Adrenal gland (tissue), 5 donors: ENCODE measurements at regions not wholly inside any gene's neighbourhood (a gene's known extent, or its start where the extent isn't known, plus 50 kb on each side); places are given as distances from the start of the nearest gene placed in this dataset.

Source experiments
- POLR2A ChIP-seq, 2 donors: fragments of 450-650 bp; IDR thresholded peaks; one replicate each; pipeline ENCODE4 v1.6.1; 2017; ENCODE audit warnings: antibody characterized with exemption in 2 of 2, mild to moderate bottlenecking in 2 of 2, moderate library complexity in 1 of 2
- TF ChIP-seq, protein P1 (sequence below), 6 experiments: fragments of 450-650 bp in 4 of 6; fragments of 200-600 bp in 2 of 6; sonication (generic) in 1 of 6; IDR thresholded peaks; 1 replicate in 5 of 6; 2 replicates in 1 of 6; pipeline versions ENCODE4 v1.5.1 to v1.8.0; 2016 to 2021; ENCODE audit warnings: antibody characterized with exemption in 6 of 6, mild to moderate bottlenecking in 2 of 6, moderate library complexity in 1 of 6
- donor health status: DM: no; HTN: no; CAD: no.

DNA sequence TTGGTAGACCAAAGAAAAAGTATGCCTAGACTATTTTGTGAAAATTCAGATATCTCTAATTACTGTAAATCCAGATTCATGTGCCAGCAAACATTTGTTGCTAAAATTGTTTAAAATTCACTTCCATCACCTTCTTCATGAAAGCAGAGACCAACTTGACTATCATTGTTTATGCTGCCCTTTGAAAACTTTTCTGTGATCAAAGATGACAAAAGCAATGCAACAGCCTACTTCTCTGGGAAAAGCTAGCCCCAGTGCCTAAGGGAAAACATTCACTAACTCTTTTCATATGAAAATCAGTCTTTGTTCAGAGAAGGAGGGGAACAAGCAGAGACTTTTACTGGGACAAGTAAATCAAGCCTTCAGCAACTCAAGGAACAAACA, 178.0 kb upstream of the P2RY1 start:
- TF ChIP-seq, protein P1, sequence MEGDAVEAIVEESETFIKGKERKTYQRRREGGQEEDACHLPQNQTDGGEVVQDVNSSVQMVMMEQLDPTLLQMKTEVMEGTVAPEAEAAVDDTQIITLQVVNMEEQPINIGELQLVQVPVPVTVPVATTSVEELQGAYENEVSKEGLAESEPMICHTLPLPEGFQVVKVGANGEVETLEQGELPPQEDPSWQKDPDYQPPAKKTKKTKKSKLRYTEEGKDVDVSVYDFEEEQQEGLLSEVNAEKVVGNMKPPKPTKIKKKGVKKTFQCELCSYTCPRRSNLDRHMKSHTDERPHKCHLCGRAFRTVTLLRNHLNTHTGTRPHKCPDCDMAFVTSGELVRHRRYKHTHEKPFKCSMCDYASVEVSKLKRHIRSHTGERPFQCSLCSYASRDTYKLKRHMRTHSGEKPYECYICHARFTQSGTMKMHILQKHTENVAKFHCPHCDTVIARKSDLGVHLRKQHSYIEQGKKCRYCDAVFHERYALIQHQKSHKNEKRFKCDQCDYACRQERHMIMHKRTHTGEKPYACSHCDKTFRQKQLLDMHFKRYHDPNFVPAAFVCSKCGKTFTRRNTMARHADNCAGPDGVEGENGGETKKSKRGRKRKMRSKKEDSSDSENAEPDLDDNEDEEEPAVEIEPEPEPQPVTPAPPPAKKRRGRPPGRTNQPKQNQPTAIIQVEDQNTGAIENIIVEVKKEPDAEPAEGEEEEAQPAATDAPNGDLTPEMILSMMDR (IDR thresholded peaks at IDR 0.05) = no peak
- TF ChIP-seq POLR2A (IDR thresholded peaks at IDR 0.05) = no peak
